ENCODE measurements at regions not wholly inside any gene's neighbourhood (a gene's known extent, or its start where the extent isn't known, plus 50 kb on each side); places are given as distances from the start of the nearest gene placed in this dataset.

GRCh38 chrX:13096728-13097127 is 52.3 kb upstream of the FAM9C start:
- no peak overlapping the region for H3K9ac ChIP-seq
- no peaks in the 10 kb centered on the region for H3K36me3 ChIP-seq (replicated peaks in 1 of 2; ENCODE audit: control insufficient read depth in 1 of 2, insufficient read depth in 2 of 2, low read length in 1 of 2)
- POLR2A ChIA-PET: no interaction called here
- no peaks in the 10 kb centered on the region for H3K27me3 ChIP-seq (ENCODE audit: insufficient read depth)
- no peak for DNase-seq
- TF ChIP-seq FOXM1 (IDR thresholded peaks at IDR 0.05; ENCODE audit: low read depth): no peak
- TF ChIP-seq EP300 (IDR thresholded peaks at IDR 0.05; ENCODE audit: borderline replicate concordance in 1 of 2, low read depth in 1 of 2, low read length in 1 of 2): no peak
- TF ChIP-seq GABPA (IDR thresholded peaks at IDR 0.05; ENCODE audit: low read depth): no peak
- TF ChIP-seq MEF2A (IDR thresholded peaks at IDR 0.05; ENCODE audit: borderline replicate concordance, low read depth): no peak
- no peak for TF ChIP-seq CHD2 (IDR thresholded peaks at IDR 0.05; ENCODE audit: low read length, partially characterized antibody)
- TF ChIP-seq NFIC (IDR thresholded peaks at IDR 0.05; ENCODE audit: borderline replicate concordance): no peak
- no peak for TF ChIP-seq RFX5 (IDR thresholded peaks at IDR 0.05; ENCODE audit: low read length)
- no peak for TF ChIP-seq USF1 (IDR thresholded peaks at IDR 0.05; ENCODE audit: borderline replicate concordance, low read depth)
- no peak for TF ChIP-seq RCOR1 (IDR thresholded peaks at IDR 0.05; ENCODE audit: low read length)
- no peak for TF ChIP-seq NRF1 (IDR thresholded peaks at IDR 0.05; ENCODE audit: low read depth, low read length)
- no peak for TF ChIP-seq ELF1 (IDR thresholded peaks at IDR 0.05)
- no peak for TF ChIP-seq PBX3 (IDR thresholded peaks at IDR 0.05)
- H3K4me2 ChIP-seq: no peak overlapping the region
- no peak overlapping the region for H2AFZ ChIP-seq (ENCODE audit: low read depth)
- no peak overlapping the region; a peak in 1 of 4 replicates for H3K27ac ChIP-seq (ENCODE audit: low read depth in 2 of 2, low read length in 1 of 2)
- no peaks in the 10 kb centered on the region for H3K9me3 ChIP-seq
- peaks cover 0 to 13% of the 10 kb centered on the region in 2 experiments; a peak in 1 of 4 replicates for H3K4me1 ChIP-seq (ENCODE audit: control insufficient read depth in 1 of 2, insufficient read depth in 2 of 2, low read depth in 1 of 2, low read length in 1 of 2)
- H4K20me1 ChIP-seq (ENCODE audit: insufficient read depth): no peaks in the 10 kb centered on the region
- WGBS (ENCODE audit: low lambda C conversion rate): 57% methylated on average over 2 of the region's 2 CpGs
- CTCF ChIA-PET: no interaction called here
- peaks cover 8% of the 10 kb centered on the region for H3F3A ChIP-seq (replicated peaks; ENCODE audit: insufficient read depth)
- H3K9me2 ChIP-seq: no peaks in the 10 kb centered on the region
- no peaks in the 10 kb centered on the region for H3K79me2 ChIP-seq (ENCODE audit: insufficient read depth)
- no peak overlapping the region for H3K4me3 ChIP-seq (ENCODE audit: low read depth in 2 of 2, low read length in 1 of 2)

GRCh38 chrX:13094828-13095341 is 50.5 kb upstream of the FAM9C start:
- H3K9me3 ChIP-seq: no peaks in the 10 kb centered on the region
- H3K9ac ChIP-seq: no peak overlapping the region
- 40% methylated on average over 4 of the region's 4 CpGs for WGBS (ENCODE audit: low lambda C conversion rate)
- no peak overlapping the region for H3K4me2 ChIP-seq
- H4K20me1 ChIP-seq (ENCODE audit: insufficient read depth): no peaks in the 10 kb centered on the region
- H3F3A ChIP-seq (replicated peaks; ENCODE audit: insufficient read depth): peaks cover 8% of the 10 kb centered on the region
- no peaks in the 10 kb centered on the region for H3K36me3 ChIP-seq (replicated peaks in 1 of 2; ENCODE audit: control insufficient read depth in 1 of 2, insufficient read depth in 2 of 2, low read length in 1 of 2)
- ChIA-PET POLR2A (no interaction called here), CTCF (no interaction called here)
- TF ChIP-seq CTCF (IDR thresholded peaks at IDR 0.05): no peak
- TF ChIP-seq POLR2AphosphoS5 (IDR thresholded peaks at IDR 0.05; ENCODE audit: low read depth, low read length): no peak
- no peak for TF ChIP-seq ZBTB33 (IDR thresholded peaks at IDR 0.05; ENCODE audit: borderline replicate concordance, low read depth)
- no peak for TF ChIP-seq RAD21 (IDR thresholded peaks at IDR 0.05; ENCODE audit: low read length)
- TF ChIP-seq NRF1 (IDR thresholded peaks at IDR 0.05; ENCODE audit: low read depth, low read length): no peak
- TF ChIP-seq CHD2 (IDR thresholded peaks at IDR 0.05; ENCODE audit: low read length, partially characterized antibody): no peak
- no peak for TF ChIP-seq USF1 (IDR thresholded peaks at IDR 0.05; ENCODE audit: borderline replicate concordance, low read depth)
- no peak for TF ChIP-seq MXI1 (IDR thresholded peaks at IDR 0.05; ENCODE audit: low read depth, low read length)
- DNase-seq: no peak
- H2AFZ ChIP-seq (ENCODE audit: low read depth): peak overlapping the region; percentile 49; the same call in 1 of the 2 replicates
- H3K27ac ChIP-seq (ENCODE audit: low read depth in 2 of 2, low read length in 1 of 2): peak overlapping the region; percentile 46 to 60
- no peaks in the 10 kb centered on the region for H3K79me2 ChIP-seq (ENCODE audit: insufficient read depth)
- no peaks in the 10 kb centered on the region for H3K27me3 ChIP-seq (ENCODE audit: insufficient read depth)
- H3K4me1 ChIP-seq (ENCODE audit: control insufficient read depth in 1 of 2, insufficient read depth in 2 of 2, low read depth in 1 of 2, low read length in 1 of 2): 0 out of 4 replicates have a peak, but pooled peaks cover 0 to 7% of the 10 kb centered on the region in 2 experiments
- H3K9me2 ChIP-seq: no peaks in the 10 kb centered on the region
- no peak overlapping the region for H3K4me3 ChIP-seq (ENCODE audit: low read depth in 2 of 2, low read length in 1 of 2)
